K562 (cell line): ENCODE measurements at regions not wholly inside any gene's neighbourhood (a gene's known extent, or its start where the extent isn't known, plus 50 kb on each side); places are given as distances from the start of the nearest gene placed in this dataset.

Experiments used
- ATAC-seq: fragments of 200-7000 bp; cut with Tn5 transposase; 3 replicates; pipeline ENCODE4 v1.9.1; 2020; ENCODE audit warnings: moderate library complexity
- BruUV-seq: library from RNA; stranded (reverse); fragments of 400-500 nt; replicated peaks from 2 replicates; lab custom pipeline; 2021; lab: Mats Ljungman, UMichigan
- CTCF ChIA-PET: fragments of 300-600 bp; formaldehyde crosslinking; extraction: SDS; loops from one replicate; lab custom pipeline; 2021; ENCODE audit warnings: low intra/inter-chr PET ratio; lab: Yijun Ruan, JAX
- POLR2A ChIA-PET: fragments of 300-600, 350-650 bp; sonication (Branson Sonifier 250); formaldehyde crosslinking; extraction: SDS; loops from one replicate; lab custom pipeline; 2021; ENCODE audit warnings: antibody characterized with exemption, inconsistent platforms; lab: Yijun Ruan, JAX
- DNase-seq, 4 experiments: peaks; one replicate each; pipeline versions ENCODE4 v3.0.0 to v3.0.0-alpha.2; 2011 to 2018; ENCODE audit warnings: low spot score in 3 of 4, mixed read lengths in 3 of 4; ENCODE audit errors: extremely low read depth in 1 of 4
- FAIRE-seq: peaks from 2 replicates; lab custom pipeline; 2011; peaks lifted over from hg19 to GRCh38; lab: Jason Lieb, UNC
- H2AFZ ChIP-seq: 2 replicates; pipeline ENCODE4 v1.6.0; 2011; ENCODE audit warnings: low read depth, low read length, control low read depth, inconsistent platforms
- H3K27ac ChIP-seq: fragments of 200-600 bp; 3 replicates; pipeline ENCODE4 v1.8.0; 2011; ENCODE audit warnings: low read depth, mild to moderate bottlenecking, control low read depth, inconsistent platforms, low read length, moderate library complexity, mixed read lengths; ENCODE audit errors: extremely low read depth
- H3K27me3 ChIP-seq, 2 experiments: fragments of 300-600 bp in 1 of 2; 2 replicates in 1 of 2; 3 replicates in 1 of 2; pipeline versions ENCODE4 v1.6.0 to v1.8.0; 2011; ENCODE audit warnings: inconsistent platforms in 2 of 2, low read length in 2 of 2, mild to moderate bottlenecking in 1 of 2, mixed read lengths in 1 of 2, moderate library complexity in 1 of 2; ENCODE audit not compliant: control insufficient read depth in 2 of 2, insufficient read depth in 2 of 2
- H3K36me3 ChIP-seq: fragments of 300-600 bp; 3 replicates; pipeline ENCODE4 v1.8.0; 2011; ENCODE audit warnings: mild to moderate bottlenecking, low read length, inconsistent platforms; ENCODE audit not compliant: control insufficient read depth, insufficient read depth
- H3K4me1 ChIP-seq, 2 experiments: fragments of 200-600 bp in 1 of 2; replicated peaks in 1 of 2; 2 replicates in 1 of 2; 3 replicates in 1 of 2; pipeline versions ENCODE4 v1.5.1 to v1.8.0; 2011; ENCODE audit warnings: inconsistent platforms in 2 of 2, low read length in 2 of 2, mild to moderate bottlenecking in 1 of 2, mixed read lengths in 1 of 2, moderate library complexity in 1 of 2; ENCODE audit not compliant: control insufficient read depth in 2 of 2, insufficient read depth in 2 of 2
- H3K4me2 ChIP-seq: 2 replicates; pipeline ENCODE4 v1.6.1; 2011; ENCODE audit warnings: low read length, control low read depth, inconsistent platforms, mixed read lengths; ENCODE audit not compliant: insufficient read depth
- H3K4me3 ChIP-seq: fragments of 200-600 bp; sonication (generic), shearing (Covaris generic); 2 replicates; pipeline ENCODE4 v1.5.1; 2016; ENCODE audit warnings: control low read depth, inconsistent platforms
- H3K79me2 ChIP-seq: fragments of 200-600 bp; 3 replicates; pipeline ENCODE4 v1.8.0; 2011; ENCODE audit warnings: low read length, inconsistent platforms; ENCODE audit not compliant: control insufficient read depth, insufficient read depth
- H3K9ac ChIP-seq, 2 experiments: 2 replicates each; pipeline versions ENCODE4 v1.6.0 to v1.6.1; 2011; ENCODE audit warnings: low read depth in 2 of 2, low read length in 2 of 2, control low read depth in 1 of 2, inconsistent platforms in 1 of 2, mild to moderate bottlenecking in 1 of 2, mixed read lengths in 1 of 2; ENCODE audit not compliant: insufficient read depth in 1 of 2
- H3K9me1 ChIP-seq: one replicate; pipeline ENCODE4 v1.6.0; 2011; ENCODE audit warnings: inconsistent platforms, mild to moderate bottlenecking, low read length, moderate library complexity; ENCODE audit not compliant: control insufficient read depth, insufficient read depth
- H3K9me3 ChIP-seq: replicated peaks from 2 replicates; pipeline ENCODE4 v1.5.1; 2011; ENCODE audit warnings: low read depth, low read length, inconsistent platforms; ENCODE audit not compliant: control insufficient read depth, insufficient read depth
- H4K20me1 ChIP-seq: replicated peaks from 2 replicates; pipeline ENCODE4 v1.6.1; 2011; ENCODE audit warnings: low read length, inconsistent platforms, mixed read lengths; ENCODE audit not compliant: control insufficient read depth, insufficient read depth
- CBX1 ChIP-seq: sonication (generic); IDR thresholded peaks from 2 replicates; pipeline ENCODE4 v1.6.1; 2016; ENCODE audit warnings: antibody characterized with exemption, low read depth, mild to moderate bottlenecking
- RBM17 ChIP-seq: fragments of 200-400 bp; formaldehyde crosslinking; IDR thresholded peaks from 2 replicates; pipeline ENCODE4 v1.6.1; 2017; ENCODE audit warnings: low read depth, mild to moderate bottlenecking, low read length, borderline replicate concordance
- TEAD2 ChIP-seq: fragments of 450-650 bp; IDR thresholded peaks from 2 replicates; pipeline ENCODE4 v1.6.1; 2016; ENCODE audit warnings: missing genetic modification characterization, control low read depth, missing compliant biosample characterization
- WGBS: fragments of 100-300 bp; shearing (Covaris generic); methylation state at CpG from one replicate; pipeline ENCODE4 v1.1.6; 2016; ENCODE audit warnings: low coverage, mixed read lengths; ENCODE audit not compliant: insufficient coverage; ENCODE audit errors: missing lambda C conversion rate; 5-methylcytosine and 5-hydroxymethylcytosine counted together
- in situ Hi-C: fragments of 300-500 bp; cut with MboI; formaldehyde crosslinking; loops from 4 replicates; pipeline ENCODE4 v1.15.0; 2018; ENCODE audit warnings: inconsistent platforms, mixed read lengths
- intact Hi-C: fragments of 100-400 bp; cut with micrococcal nuclease; formaldehyde crosslinking; loops from 2 replicates; pipeline ENCODE4 v1.14.2; 2022
- TF ChIP-seq, protein P1 (sequence below): fragments of 200-600 bp; sonication (generic); IDR thresholded peaks from one replicate; pipeline ENCODE4 v1.6.1; 2012; ENCODE audit warnings: mild to moderate bottlenecking, low read depth, low read length, inconsistent platforms

DNA sequence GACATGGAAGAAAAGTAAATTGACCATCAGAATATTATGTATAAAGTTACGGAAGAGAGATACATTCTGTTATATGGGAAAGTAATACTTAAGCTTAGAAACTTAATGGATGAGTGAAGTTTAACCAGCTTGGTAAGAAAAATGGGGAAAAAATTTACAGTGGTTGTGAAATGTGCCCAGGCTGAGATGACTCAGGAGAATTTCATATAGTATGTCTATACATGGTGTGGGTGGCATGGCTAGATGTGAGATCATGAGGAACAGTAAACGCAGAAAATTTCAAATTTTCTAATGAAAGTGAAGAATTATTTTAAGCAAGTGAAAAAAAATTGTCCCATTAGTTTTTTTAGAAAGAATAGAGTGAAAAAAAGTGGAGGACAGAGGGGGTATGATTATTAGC is 552.5 kb upstream of the SORCS1 start:
- H3K4me2 ChIP-seq, result no peak overlapping the region
- H3K79me2 ChIP-seq, result no peaks in the 10 kb centered on the region
- intact Hi-C loops, result no loop called here
- TF ChIP-seq RBM17 (no peak), CBX1 (no peak), TEAD2 (tag) (no peak)
- no peaks in the 10 kb centered on the region for H3K36me3 ChIP-seq
- in situ Hi-C loops, result no loop called here
- H3K27ac ChIP-seq, result no peak overlapping the region
- H3K27me3 ChIP-seq, result no peaks in the 10 kb centered on the region
- 6% methylated on average over 2 of the region's 2 CpGs for WGBS
- DNase-seq (no peak), ATAC-seq (no peak), FAIRE-seq (no peak)
- POLR2A ChIA-PET, result no interaction called here
- no peaks in the 10 kb centered on the region for H3K9me3 ChIP-seq
- BruUV-seq, result no TSS peak
- H2AFZ ChIP-seq, result no peak overlapping the region
- no peaks in the 10 kb centered on the region for H4K20me1 ChIP-seq
- no peaks in the 10 kb centered on the region for H3K9me1 ChIP-seq
- CTCF ChIA-PET, result no interaction called here
- H3K4me1 ChIP-seq, result no peaks in the 10 kb centered on the region
- no peak overlapping the region for H3K4me3 ChIP-seq
- H3K9ac ChIP-seq, result no peak overlapping the region

DNA sequence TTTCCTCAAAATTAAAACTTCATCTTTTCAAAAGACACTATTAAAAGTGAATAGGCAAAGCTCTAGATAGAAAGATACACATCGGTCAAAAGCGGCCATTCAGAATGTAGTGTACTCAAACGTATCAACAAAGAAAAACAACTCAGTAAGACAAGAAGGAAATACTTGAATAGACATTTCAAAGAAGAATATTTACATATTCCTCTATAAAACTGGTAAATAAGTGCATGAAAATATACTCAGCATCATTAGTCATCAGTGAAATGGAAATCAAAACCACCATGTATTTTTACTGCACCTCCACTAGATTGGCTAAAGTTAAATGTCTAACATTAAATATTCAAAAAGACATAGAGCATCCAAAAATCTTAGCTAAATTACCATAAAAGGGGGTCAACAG is 551.1 kb upstream of the SORCS1 start:
- no peaks in the 10 kb centered on the region for H3K4me1 ChIP-seq
- H4K20me1 ChIP-seq, result no peaks in the 10 kb centered on the region
- no peak for DNase-seq
- ChIA-PET POLR2A (no interaction called here), CTCF (no interaction called here)
- no peak for FAIRE-seq
- H3K79me2 ChIP-seq, result no peaks in the 10 kb centered on the region
- intact Hi-C loops, result no loop called here
- H3K4me3 ChIP-seq, result no peak overlapping the region
- H3K4me2 ChIP-seq, result no peak overlapping the region
- no peak for ATAC-seq
- WGBS, result 0% methylated on average over 3 of the region's 3 CpGs
- H3K27me3 ChIP-seq, result no peaks in the 10 kb centered on the region
- no peak overlapping the region for H3K27ac ChIP-seq
- H2AFZ ChIP-seq, result no peak overlapping the region
- H3K9me1 ChIP-seq, result no peaks in the 10 kb centered on the region
- no peaks in the 10 kb centered on the region for H3K36me3 ChIP-seq
- in situ Hi-C loops, result no loop called here
- H3K9ac ChIP-seq, result no peak overlapping the region
- no TSS peak for BruUV-seq
- H3K9me3 ChIP-seq, result no peaks in the 10 kb centered on the region
- TF ChIP-seq, protein P1, sequence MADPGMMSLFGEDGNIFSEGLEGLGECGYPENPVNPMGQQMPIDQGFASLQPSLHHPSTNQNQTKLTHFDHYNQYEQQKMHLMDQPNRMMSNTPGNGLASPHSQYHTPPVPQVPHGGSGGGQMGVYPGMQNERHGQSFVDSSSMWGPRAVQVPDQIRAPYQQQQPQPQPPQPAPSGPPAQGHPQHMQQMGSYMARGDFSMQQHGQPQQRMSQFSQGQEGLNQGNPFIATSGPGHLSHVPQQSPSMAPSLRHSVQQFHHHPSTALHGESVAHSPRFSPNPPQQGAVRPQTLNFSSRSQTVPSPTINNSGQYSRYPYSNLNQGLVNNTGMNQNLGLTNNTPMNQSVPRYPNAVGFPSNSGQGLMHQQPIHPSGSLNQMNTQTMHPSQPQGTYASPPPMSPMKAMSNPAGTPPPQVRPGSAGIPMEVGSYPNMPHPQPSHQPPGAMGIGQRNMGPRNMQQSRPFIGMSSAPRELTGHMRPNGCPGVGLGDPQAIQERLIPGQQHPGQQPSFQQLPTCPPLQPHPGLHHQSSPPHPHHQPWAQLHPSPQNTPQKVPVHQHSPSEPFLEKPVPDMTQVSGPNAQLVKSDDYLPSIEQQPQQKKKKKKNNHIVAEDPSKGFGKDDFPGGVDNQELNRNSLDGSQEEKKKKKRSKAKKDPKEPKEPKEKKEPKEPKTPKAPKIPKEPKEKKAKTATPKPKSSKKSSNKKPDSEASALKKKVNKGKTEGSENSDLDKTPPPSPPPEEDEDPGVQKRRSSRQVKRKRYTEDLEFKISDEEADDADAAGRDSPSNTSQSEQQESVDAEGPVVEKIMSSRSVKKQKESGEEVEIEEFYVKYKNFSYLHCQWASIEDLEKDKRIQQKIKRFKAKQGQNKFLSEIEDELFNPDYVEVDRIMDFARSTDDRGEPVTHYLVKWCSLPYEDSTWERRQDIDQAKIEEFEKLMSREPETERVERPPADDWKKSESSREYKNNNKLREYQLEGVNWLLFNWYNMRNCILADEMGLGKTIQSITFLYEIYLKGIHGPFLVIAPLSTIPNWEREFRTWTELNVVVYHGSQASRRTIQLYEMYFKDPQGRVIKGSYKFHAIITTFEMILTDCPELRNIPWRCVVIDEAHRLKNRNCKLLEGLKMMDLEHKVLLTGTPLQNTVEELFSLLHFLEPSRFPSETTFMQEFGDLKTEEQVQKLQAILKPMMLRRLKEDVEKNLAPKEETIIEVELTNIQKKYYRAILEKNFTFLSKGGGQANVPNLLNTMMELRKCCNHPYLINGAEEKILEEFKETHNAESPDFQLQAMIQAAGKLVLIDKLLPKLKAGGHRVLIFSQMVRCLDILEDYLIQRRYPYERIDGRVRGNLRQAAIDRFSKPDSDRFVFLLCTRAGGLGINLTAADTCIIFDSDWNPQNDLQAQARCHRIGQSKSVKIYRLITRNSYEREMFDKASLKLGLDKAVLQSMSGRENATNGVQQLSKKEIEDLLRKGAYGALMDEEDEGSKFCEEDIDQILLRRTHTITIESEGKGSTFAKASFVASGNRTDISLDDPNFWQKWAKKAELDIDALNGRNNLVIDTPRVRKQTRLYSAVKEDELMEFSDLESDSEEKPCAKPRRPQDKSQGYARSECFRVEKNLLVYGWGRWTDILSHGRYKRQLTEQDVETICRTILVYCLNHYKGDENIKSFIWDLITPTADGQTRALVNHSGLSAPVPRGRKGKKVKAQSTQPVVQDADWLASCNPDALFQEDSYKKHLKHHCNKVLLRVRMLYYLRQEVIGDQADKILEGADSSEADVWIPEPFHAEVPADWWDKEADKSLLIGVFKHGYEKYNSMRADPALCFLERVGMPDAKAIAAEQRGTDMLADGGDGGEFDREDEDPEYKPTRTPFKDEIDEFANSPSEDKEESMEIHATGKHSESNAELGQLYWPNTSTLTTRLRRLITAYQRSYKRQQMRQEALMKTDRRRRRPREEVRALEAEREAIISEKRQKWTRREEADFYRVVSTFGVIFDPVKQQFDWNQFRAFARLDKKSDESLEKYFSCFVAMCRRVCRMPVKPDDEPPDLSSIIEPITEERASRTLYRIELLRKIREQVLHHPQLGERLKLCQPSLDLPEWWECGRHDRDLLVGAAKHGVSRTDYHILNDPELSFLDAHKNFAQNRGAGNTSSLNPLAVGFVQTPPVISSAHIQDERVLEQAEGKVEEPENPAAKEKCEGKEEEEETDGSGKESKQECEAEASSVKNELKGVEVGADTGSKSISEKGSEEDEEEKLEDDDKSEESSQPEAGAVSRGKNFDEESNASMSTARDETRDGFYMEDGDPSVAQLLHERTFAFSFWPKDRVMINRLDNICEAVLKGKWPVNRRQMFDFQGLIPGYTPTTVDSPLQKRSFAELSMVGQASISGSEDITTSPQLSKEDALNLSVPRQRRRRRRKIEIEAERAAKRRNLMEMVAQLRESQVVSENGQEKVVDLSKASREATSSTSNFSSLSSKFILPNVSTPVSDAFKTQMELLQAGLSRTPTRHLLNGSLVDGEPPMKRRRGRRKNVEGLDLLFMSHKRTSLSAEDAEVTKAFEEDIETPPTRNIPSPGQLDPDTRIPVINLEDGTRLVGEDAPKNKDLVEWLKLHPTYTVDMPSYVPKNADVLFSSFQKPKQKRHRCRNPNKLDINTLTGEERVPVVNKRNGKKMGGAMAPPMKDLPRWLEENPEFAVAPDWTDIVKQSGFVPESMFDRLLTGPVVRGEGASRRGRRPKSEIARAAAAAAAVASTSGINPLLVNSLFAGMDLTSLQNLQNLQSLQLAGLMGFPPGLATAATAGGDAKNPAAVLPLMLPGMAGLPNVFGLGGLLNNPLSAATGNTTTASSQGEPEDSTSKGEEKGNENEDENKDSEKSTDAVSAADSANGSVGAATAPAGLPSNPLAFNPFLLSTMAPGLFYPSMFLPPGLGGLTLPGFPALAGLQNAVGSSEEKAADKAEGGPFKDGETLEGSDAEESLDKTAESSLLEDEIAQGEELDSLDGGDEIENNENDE, result no peak
